ENCODE measurements at regions not wholly inside any gene's neighbourhood (a gene's known extent, or its start where the extent isn't known, plus 50 kb on each side); places are given as distances from the start of the nearest gene placed in this dataset.
A peak's percentile ranks its signal among the peaks of the same experiment; 100 is the strongest.

DNA sequence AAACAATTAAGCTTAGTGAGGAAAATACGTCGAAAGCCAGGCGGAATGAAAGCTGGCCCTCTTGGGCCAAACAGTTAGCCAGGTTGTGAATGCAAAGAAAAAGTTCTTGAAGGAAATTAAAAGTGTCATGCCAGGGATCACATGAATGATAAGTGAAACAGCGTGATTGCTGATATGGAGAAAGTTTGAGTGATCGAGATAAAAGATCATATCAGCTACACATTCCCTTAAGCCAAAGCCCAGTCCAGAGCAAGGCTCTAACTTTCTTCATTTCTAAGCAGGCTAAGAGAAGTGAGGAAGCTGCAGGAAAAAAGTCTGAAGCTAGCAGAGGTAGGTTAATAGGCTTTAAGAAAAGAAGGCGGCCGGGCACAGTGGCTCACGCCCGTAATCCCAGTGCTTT, 254.0 kb downstream of the EFNB2 start:
- H3K36me3 Mint-ChIP-seq (ENCODE audit: low read depth), result no peaks in the 10 kb centered on the region
- DNase-seq (ENCODE audit: low spot score), result no peak
- no peak overlapping the region for H3K27ac Mint-ChIP-seq (ENCODE audit: unreplicated experiment)
- H3K4me3 Mint-ChIP-seq (ENCODE audit: unreplicated experiment), result no peak overlapping the region
- peaks cover 13% of the 10 kb centered on the region for H3K4me1 Mint-ChIP-seq (ENCODE audit: low read depth)
- peaks cover 6% of the 10 kb centered on the region for H3K9me3 Mint-ChIP-seq (ENCODE audit: low read depth)
- H3K27me3 Mint-ChIP-seq (ENCODE audit: low read depth), result no peaks in the 10 kb centered on the region
- TF ChIP-seq, protein P1, sequence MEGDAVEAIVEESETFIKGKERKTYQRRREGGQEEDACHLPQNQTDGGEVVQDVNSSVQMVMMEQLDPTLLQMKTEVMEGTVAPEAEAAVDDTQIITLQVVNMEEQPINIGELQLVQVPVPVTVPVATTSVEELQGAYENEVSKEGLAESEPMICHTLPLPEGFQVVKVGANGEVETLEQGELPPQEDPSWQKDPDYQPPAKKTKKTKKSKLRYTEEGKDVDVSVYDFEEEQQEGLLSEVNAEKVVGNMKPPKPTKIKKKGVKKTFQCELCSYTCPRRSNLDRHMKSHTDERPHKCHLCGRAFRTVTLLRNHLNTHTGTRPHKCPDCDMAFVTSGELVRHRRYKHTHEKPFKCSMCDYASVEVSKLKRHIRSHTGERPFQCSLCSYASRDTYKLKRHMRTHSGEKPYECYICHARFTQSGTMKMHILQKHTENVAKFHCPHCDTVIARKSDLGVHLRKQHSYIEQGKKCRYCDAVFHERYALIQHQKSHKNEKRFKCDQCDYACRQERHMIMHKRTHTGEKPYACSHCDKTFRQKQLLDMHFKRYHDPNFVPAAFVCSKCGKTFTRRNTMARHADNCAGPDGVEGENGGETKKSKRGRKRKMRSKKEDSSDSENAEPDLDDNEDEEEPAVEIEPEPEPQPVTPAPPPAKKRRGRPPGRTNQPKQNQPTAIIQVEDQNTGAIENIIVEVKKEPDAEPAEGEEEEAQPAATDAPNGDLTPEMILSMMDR (IDR thresholded peaks at IDR 0.05), result no peak

DNA sequence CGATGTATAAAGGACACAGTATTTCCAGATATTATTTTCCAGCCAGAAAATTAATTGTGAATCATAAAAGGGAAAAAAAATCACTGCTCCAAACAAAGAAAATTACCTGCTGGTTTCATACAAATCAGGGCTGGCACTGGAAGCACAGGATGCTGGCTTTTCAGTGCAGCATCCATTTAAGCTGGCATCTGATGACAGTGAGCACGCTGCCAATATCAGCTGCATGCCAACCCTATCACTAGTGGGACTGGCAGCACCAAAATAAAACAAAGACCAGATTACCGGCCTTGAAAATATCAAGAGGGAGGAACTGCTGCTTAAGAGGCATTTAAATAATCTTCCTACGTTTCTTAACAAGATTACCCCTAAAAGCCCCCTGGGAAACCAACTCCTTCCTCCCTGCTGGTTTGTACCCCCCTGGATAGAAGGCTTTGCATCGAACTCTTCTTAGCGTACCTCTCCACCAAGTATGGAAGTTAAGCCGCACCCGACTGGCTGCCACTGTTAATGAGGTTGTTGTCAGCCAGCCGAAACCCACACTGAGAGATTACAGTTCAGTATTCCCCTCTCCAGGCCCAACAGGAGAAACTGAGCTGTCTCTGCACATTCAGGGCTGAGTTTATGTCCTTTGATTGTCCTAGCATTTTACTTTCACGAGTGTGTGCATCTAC, 257.8 kb downstream of the EFNB2 start:
- TF ChIP-seq, protein P1 (IDR thresholded peaks at IDR 0.05), result no peak
- peaks cover 24% of the 10 kb centered on the region for H3K4me1 Mint-ChIP-seq (ENCODE audit: low read depth)
- H3K4me3 Mint-ChIP-seq (ENCODE audit: unreplicated experiment), result no peak overlapping the region
- no peak overlapping the region for H3K27ac Mint-ChIP-seq (ENCODE audit: unreplicated experiment)
- H3K27me3 Mint-ChIP-seq (ENCODE audit: low read depth), result no peaks in the 10 kb centered on the region
- peaks cover 6% of the 10 kb centered on the region for H3K9me3 Mint-ChIP-seq (ENCODE audit: low read depth)
- DNase-seq (ENCODE audit: low spot score), result no peak
- no peaks in the 10 kb centered on the region for H3K36me3 Mint-ChIP-seq (ENCODE audit: low read depth)

DNA sequence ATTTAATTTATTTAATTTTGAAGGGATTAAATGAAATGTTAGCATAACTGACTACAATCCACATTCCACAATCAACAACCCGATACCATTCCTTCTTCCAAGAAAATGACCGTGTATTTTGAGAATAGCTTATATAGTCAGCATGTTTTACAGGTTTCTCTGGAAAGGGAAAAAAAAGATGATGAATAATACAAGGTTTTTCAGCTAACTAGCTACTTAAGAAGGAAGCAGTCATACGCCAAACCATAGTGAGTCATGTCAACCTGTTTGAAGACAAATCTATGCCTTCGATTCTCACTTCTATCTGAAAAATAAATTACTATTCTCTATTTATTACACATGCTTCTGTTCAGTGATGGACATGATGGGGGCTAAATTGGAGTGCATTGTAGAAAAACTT, 258.6 kb downstream of the EFNB2 start:
- H3K36me3 Mint-ChIP-seq (ENCODE audit: low read depth), result no peaks in the 10 kb centered on the region
- H3K4me3 Mint-ChIP-seq (ENCODE audit: unreplicated experiment), result no peak overlapping the region
- H3K27me3 Mint-ChIP-seq (ENCODE audit: low read depth), result no peaks in the 10 kb centered on the region
- H3K27ac Mint-ChIP-seq (ENCODE audit: unreplicated experiment), result no peak overlapping the region
- peaks cover 24% of the 10 kb centered on the region for H3K4me1 Mint-ChIP-seq (ENCODE audit: low read depth)
- H3K9me3 Mint-ChIP-seq (ENCODE audit: low read depth), result no peaks in the 10 kb centered on the region
- TF ChIP-seq, protein P1 (IDR thresholded peaks at IDR 0.05), result no peak
- DNase-seq (ENCODE audit: low spot score), result no peak

DNA sequence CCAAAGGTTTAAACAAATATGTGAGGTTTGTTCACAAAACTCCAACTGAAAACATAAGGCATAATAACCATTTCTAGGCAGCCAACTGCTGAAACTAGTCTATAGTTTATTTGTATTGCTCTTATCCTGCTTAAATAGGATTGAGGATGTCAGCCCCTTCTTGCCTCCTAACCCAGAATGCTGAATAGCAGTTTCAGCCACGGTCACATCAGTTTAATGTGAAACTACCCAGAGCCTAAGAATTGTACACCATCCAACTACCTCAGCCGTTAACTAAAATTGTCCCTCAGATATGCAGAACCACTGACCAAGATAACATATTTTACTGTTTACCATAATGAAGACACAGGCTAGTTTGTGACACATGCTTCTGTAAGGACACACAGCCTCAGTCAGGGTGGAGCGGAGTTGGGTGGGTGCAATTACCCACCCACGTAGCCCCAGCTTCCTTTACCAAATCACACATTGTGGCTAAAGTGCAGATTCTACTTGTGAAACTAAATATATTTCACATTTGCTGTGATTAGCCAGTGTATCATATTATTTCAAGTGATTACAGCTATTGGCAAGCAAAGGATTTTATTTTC, 259.9 kb downstream of the EFNB2 start:
- peaks cover 24% of the 10 kb centered on the region for H3K4me1 Mint-ChIP-seq (ENCODE audit: low read depth)
- no peaks in the 10 kb centered on the region for H3K27me3 Mint-ChIP-seq (ENCODE audit: low read depth)
- peaks cover 3% of the 10 kb centered on the region for H3K9me3 Mint-ChIP-seq (ENCODE audit: low read depth)
- H3K4me3 Mint-ChIP-seq (ENCODE audit: unreplicated experiment), result no peak overlapping the region
- H3K36me3 Mint-ChIP-seq (ENCODE audit: low read depth), result no peaks in the 10 kb centered on the region
- no peak for DNase-seq (ENCODE audit: low spot score)
- H3K27ac Mint-ChIP-seq (ENCODE audit: unreplicated experiment), result no peak overlapping the region
- TF ChIP-seq, protein P1 (IDR thresholded peaks at IDR 0.05), result no peak

- no peaks in the 10 kb centered on the region for H3K36me3 Mint-ChIP-seq (ENCODE audit: low read depth)
- TF ChIP-seq, protein P1 (IDR thresholded peaks at IDR 0.05), result no peak
- H3K27ac Mint-ChIP-seq (ENCODE audit: unreplicated experiment), result peak overlapping the region; percentile 52
- H3K9me3 Mint-ChIP-seq (ENCODE audit: low read depth), result peaks cover 3% of the 10 kb centered on the region
- H3K27me3 Mint-ChIP-seq (ENCODE audit: low read depth), result no peaks in the 10 kb centered on the region
- no peak for DNase-seq (ENCODE audit: low spot score)
- no peak overlapping the region for H3K4me3 Mint-ChIP-seq (ENCODE audit: unreplicated experiment)
- H3K4me1 Mint-ChIP-seq (ENCODE audit: low read depth), result peaks cover 24% of the 10 kb centered on the region
These were observed 260.8 kb downstream of the EFNB2 start for GRCh38 chr13:106274551-106275203.

Measured in chondrocyte (in vitro differentiated cells).